SK-N-SH (cell line): ENCODE measurements at regions not wholly inside any gene's neighbourhood (a gene's known extent, or its start where the extent isn't known, plus 50 kb on each side); places are given as distances from the start of the nearest gene placed in this dataset.

ENCODE experiments used
- CTCF ChIA-PET: fragments of 300-600, 350-600 bp; formaldehyde crosslinking; extraction: SDS; loops from one replicate; lab custom pipeline; 2021; lab: Yijun Ruan, JAX
- POLR2A ChIA-PET: fragments of 350-600 bp; sonication (Branson Sonifier 250); formaldehyde crosslinking; extraction: SDS; loops from one replicate; lab custom pipeline; 2020; ENCODE audit warnings: antibody characterized with exemption, inconsistent platforms; lab: Yijun Ruan, JAX
- DNase-seq: peaks from one replicate; pipeline ENCODE4 v3.0.0; 2012
- H2AFZ ChIP-seq: fragments of 200-600 bp; sonication (generic); 2 replicates; pipeline ENCODE4 v1.8.1; 2016; ENCODE audit warnings: antibody characterized with exemption, mild to moderate bottlenecking, low read depth
- H3F3A ChIP-seq: fragments of 200-600 bp; sonication (generic); replicated peaks from 2 replicates; pipeline ENCODE3; 2016; ENCODE audit warnings: antibody characterized with exemption, mild to moderate bottlenecking; ENCODE audit not compliant: insufficient read depth
- H3K27ac ChIP-seq, 2 experiments: fragments of 200-500 bp in 1 of 2; fragments of 200-600 bp in 1 of 2; sonication (Bioruptor generic) in 1 of 2; sonication (generic), shearing (Covaris generic) in 1 of 2; 2 replicates each; pipeline versions ENCODE4 v1.5.1 to v1.6.1; 2014 to 2016; ENCODE audit warnings: low read depth in 2 of 2, inconsistent platforms in 1 of 2, low read length in 1 of 2, mild to moderate bottlenecking in 1 of 2, mixed read lengths in 1 of 2
- H3K27me3 ChIP-seq: fragments of 200-600 bp; sonication (generic), shearing (Covaris generic); 2 replicates; pipeline ENCODE4 v1.6.1; 2016; ENCODE audit warnings: mixed run types; ENCODE audit not compliant: insufficient read depth
- H3K36me3 ChIP-seq, 2 experiments: fragments of 200-500 bp in 1 of 2; fragments of 200-600 bp in 1 of 2; sonication (Bioruptor generic) in 1 of 2; sonication (generic) in 1 of 2; replicated peaks in 1 of 2; 2 replicates each; pipeline versions ENCODE3 to v1.5.1; 2014 to 2016; ENCODE audit warnings: low read length in 1 of 2, mild to moderate bottlenecking in 1 of 2; ENCODE audit not compliant: insufficient read depth in 2 of 2, control insufficient read depth in 1 of 2
- H3K4me1 ChIP-seq, 2 experiments: fragments of 200-500 bp in 1 of 2; fragments of 200-600 bp in 1 of 2; sonication (Bioruptor generic) in 1 of 2; sonication (generic), shearing (Covaris generic) in 1 of 2; 2 replicates each; pipeline versions ENCODE4 v1.5.1 to v1.6.1; 2014 to 2016; ENCODE audit warnings: low read depth in 1 of 2, low read length in 1 of 2, mixed run types in 1 of 2; ENCODE audit not compliant: insufficient read depth in 2 of 2, control insufficient read depth in 1 of 2
- H3K4me2 ChIP-seq: fragments of 200-600 bp; sonication (generic), shearing (Covaris generic); 2 replicates; pipeline ENCODE4 v1.6.1; 2017; ENCODE audit warnings: mixed run types
- H3K4me3 ChIP-seq, 2 experiments: fragments of 200-500 bp in 1 of 2; fragments of 200-600 bp in 1 of 2; sonication (Bioruptor generic) in 1 of 2; sonication (generic), shearing (Covaris generic) in 1 of 2; 2 replicates each; pipeline versions ENCODE4 v1.5.1 to v1.8.1; 2014 to 2016; ENCODE audit warnings: low read depth in 2 of 2, inconsistent platforms in 1 of 2, low read length in 1 of 2, mild to moderate bottlenecking in 1 of 2, mixed read lengths in 1 of 2, moderate library complexity in 1 of 2
- H3K79me2 ChIP-seq: fragments of 200-600 bp; sonication (generic); 2 replicates; pipeline ENCODE4 v1.8.1; 2017; ENCODE audit warnings: mild to moderate bottlenecking; ENCODE audit not compliant: insufficient read depth
- H3K9ac ChIP-seq: fragments of 200-600 bp; sonication (generic); 2 replicates; pipeline ENCODE4 v1.6.1; 2017; ENCODE audit warnings: mixed run types
- H3K9me2 ChIP-seq: fragments of 200-600 bp; sonication (generic); 2 replicates; pipeline ENCODE4 v1.6.1; 2017; ENCODE audit warnings: mixed run types
- H3K9me3 ChIP-seq: fragments of 200-600 bp; sonication (generic); 2 replicates; pipeline ENCODE4 v1.6.1; 2017; ENCODE audit warnings: mixed run types, mild to moderate bottlenecking, moderate library complexity
- H4K20me1 ChIP-seq: fragments of 200-600 bp; sonication (generic); 2 replicates; pipeline ENCODE4 v1.6.1; 2017; ENCODE audit warnings: mild to moderate bottlenecking, mixed run types; ENCODE audit not compliant: insufficient read depth
- EZH2phosphoT487 ChIP-seq: fragments of 200-600 bp; sonication (generic); IDR thresholded peaks from 2 replicates; pipeline ENCODE4 v1.6.1; 2017; ENCODE audit warnings: low read depth, mixed run types, mild to moderate bottlenecking, antibody characterized with exemption, moderate library complexity, borderline replicate concordance
- FOSL2 ChIP-seq: IDR thresholded peaks from 2 replicates; pipeline ENCODE4 v1.4.0; 2012; ENCODE audit warnings: low read depth, mild to moderate bottlenecking, moderate library complexity, borderline replicate concordance
- GABPA ChIP-seq: IDR thresholded peaks from 2 replicates; pipeline ENCODE4 v1.4.0; 2012; ENCODE audit warnings: low read depth, mild to moderate bottlenecking
- GATA2 ChIP-seq: sonication (generic); formaldehyde crosslinking; IDR thresholded peaks from 2 replicates; pipeline ENCODE4 v1.5.0; 2020; ENCODE audit warnings: mild to moderate bottlenecking, missing genetic modification reagents
- JUND ChIP-seq: IDR thresholded peaks from 2 replicates; pipeline ENCODE4 v1.4.0; 2012
- NFIC ChIP-seq: IDR thresholded peaks from 2 replicates; pipeline ENCODE4 v1.4.0; 2012; ENCODE audit warnings: borderline replicate concordance
- RAD21 ChIP-seq: IDR thresholded peaks from 2 replicates; pipeline ENCODE4 v1.6.1; 2012; ENCODE audit warnings: mild to moderate bottlenecking, low read length
- RCOR1 ChIP-seq: fragments of 150-350 bp; IDR thresholded peaks from 2 replicates; pipeline ENCODE4 v1.6.1; 2017; ENCODE audit warnings: antibody characterized with exemption, low read length
- RXRA ChIP-seq: IDR thresholded peaks from 2 replicates; pipeline ENCODE4 v1.4.0; 2012; ENCODE audit warnings: low read depth, mild to moderate bottlenecking, borderline replicate concordance
- SIN3A ChIP-seq: IDR thresholded peaks from 2 replicates; pipeline ENCODE4 v1.6.1; 2012; ENCODE audit warnings: low read depth, mild to moderate bottlenecking, low read length, moderate library complexity, borderline replicate concordance
- TCF12 ChIP-seq: IDR thresholded peaks from 2 replicates; pipeline ENCODE4 v1.4.0; 2012
- YY1 ChIP-seq: IDR thresholded peaks from 2 replicates; pipeline ENCODE4 v1.4.0; 2012; ENCODE audit warnings: low read depth, mild to moderate bottlenecking
- WGBS: methylation state at CpG from one replicate; pipeline ENCODE4 v1.1.6; 2017; ENCODE audit warnings: low lambda C conversion rate; 5-methylcytosine and 5-hydroxymethylcytosine counted together
- TF ChIP-seq, protein P1 (sequence below): fragments of 200-600 bp; sonication (generic); IDR thresholded peaks from 2 replicates; pipeline ENCODE4 v1.6.1; 2017; ENCODE audit warnings: antibody characterized with exemption, mild to moderate bottlenecking, moderate library complexity
- TF ChIP-seq, protein P2 (sequence below): IDR thresholded peaks from 2 replicates; pipeline ENCODE4 v1.4.0; 2012; ENCODE audit warnings: low read depth, borderline replicate concordance
- TF ChIP-seq, protein P3 (sequence below): fragments of 150-350 bp; IDR thresholded peaks from 2 replicates; pipeline ENCODE4 v1.6.1; 2017; ENCODE audit warnings: antibody characterized with exemption, low read length, low read depth, borderline replicate concordance
- TF ChIP-seq, protein P4 (sequence below): IDR thresholded peaks from 2 replicates; pipeline ENCODE4 v1.4.0; 2012; ENCODE audit warnings: low read depth
- TF ChIP-seq, protein P5 (sequence below): fragments of 150-350 bp; IDR thresholded peaks from 2 replicates; pipeline ENCODE4 v1.6.1; 2016; ENCODE audit warnings: mild to moderate bottlenecking, low read depth, low read length

DNA sequence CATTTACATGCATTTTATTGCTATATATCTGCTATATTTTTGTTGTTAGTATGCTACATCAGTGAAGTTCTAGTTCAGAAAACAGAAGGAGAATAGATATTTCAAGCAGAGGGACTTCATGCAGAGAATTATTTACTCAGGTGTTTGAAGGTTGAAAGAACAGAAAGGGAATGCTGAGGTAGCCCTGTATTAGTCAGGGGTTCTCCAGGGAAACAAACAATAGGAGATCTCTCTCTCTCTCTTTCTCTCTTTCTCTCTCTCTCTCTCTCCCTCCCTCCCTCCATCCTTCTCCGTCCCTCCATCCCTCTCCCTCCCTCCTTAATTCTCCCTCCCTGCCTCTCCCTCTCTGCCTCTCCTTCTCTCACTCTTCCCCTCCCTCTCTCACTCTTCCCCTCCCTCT is 114.3 kb upstream of the TDRD3 start:
- POLR2A ChIA-PET, result no interaction called here

More for the DNA sequence above, 114.3 kb upstream of the TDRD3 start:
- Histone ChIP-seq H3K4me3 (no peak overlapping the region), H3K27ac (no peak overlapping the region), H3K36me3 (no peaks in the 10 kb centered on the region), H3K9me2 (no peaks in the 10 kb centered on the region), H3K4me2 (no peak overlapping the region), H3K9me3 (no peaks in the 10 kb centered on the region), H3F3A (no peaks in the 10 kb centered on the region), H4K20me1 (no peaks in the 10 kb centered on the region), H3K27me3 (no peaks in the 10 kb centered on the region), H3K4me1 (no peaks in the 10 kb centered on the region), H3K79me2 (no peaks in the 10 kb centered on the region), H2AFZ (no peak overlapping the region), H3K9ac (no peak overlapping the region)
- TF ChIP-seq EZH2phosphoT487, result no peak
- TF ChIP-seq RXRA, result no peak
- TF ChIP-seq GATA2 (CRISPR knock-in tag), result no peak
- TF ChIP-seq YY1, result no peak
- TF ChIP-seq, protein P1, sequence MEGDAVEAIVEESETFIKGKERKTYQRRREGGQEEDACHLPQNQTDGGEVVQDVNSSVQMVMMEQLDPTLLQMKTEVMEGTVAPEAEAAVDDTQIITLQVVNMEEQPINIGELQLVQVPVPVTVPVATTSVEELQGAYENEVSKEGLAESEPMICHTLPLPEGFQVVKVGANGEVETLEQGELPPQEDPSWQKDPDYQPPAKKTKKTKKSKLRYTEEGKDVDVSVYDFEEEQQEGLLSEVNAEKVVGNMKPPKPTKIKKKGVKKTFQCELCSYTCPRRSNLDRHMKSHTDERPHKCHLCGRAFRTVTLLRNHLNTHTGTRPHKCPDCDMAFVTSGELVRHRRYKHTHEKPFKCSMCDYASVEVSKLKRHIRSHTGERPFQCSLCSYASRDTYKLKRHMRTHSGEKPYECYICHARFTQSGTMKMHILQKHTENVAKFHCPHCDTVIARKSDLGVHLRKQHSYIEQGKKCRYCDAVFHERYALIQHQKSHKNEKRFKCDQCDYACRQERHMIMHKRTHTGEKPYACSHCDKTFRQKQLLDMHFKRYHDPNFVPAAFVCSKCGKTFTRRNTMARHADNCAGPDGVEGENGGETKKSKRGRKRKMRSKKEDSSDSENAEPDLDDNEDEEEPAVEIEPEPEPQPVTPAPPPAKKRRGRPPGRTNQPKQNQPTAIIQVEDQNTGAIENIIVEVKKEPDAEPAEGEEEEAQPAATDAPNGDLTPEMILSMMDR, result no peak
- no peak for TF ChIP-seq TCF12
- TF ChIP-seq, protein P2, sequence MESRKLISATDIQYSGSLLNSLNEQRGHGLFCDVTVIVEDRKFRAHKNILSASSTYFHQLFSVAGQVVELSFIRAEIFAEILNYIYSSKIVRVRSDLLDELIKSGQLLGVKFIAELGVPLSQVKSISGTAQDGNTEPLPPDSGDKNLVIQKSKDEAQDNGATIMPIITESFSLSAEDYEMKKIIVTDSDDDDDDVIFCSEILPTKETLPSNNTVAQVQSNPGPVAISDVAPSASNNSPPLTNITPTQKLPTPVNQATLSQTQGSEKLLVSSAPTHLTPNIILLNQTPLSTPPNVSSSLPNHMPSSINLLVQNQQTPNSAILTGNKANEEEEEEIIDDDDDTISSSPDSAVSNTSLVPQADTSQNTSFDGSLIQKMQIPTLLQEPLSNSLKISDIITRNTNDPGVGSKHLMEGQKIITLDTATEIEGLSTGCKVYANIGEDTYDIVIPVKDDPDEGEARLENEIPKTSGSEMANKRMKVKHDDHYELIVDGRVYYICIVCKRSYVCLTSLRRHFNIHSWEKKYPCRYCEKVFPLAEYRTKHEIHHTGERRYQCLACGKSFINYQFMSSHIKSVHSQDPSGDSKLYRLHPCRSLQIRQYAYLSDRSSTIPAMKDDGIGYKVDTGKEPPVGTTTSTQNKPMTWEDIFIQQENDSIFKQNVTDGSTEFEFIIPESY, result no peak
- TF ChIP-seq, protein P3, sequence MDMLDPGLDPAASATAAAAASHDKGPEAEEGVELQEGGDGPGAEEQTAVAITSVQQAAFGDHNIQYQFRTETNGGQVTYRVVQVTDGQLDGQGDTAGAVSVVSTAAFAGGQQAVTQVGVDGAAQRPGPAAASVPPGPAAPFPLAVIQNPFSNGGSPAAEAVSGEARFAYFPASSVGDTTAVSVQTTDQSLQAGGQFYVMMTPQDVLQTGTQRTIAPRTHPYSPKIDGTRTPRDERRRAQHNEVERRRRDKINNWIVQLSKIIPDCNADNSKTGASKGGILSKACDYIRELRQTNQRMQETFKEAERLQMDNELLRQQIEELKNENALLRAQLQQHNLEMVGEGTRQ, result no peak
- TF ChIP-seq NFIC, result no peak
- no peak for TF ChIP-seq GABPA
- no peak for TF ChIP-seq RAD21
- TF ChIP-seq, protein P4, sequence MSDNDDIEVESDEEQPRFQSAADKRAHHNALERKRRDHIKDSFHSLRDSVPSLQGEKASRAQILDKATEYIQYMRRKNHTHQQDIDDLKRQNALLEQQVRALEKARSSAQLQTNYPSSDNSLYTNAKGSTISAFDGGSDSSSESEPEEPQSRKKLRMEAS, result no peak
- TF ChIP-seq SIN3A, result no peak
- no peak for TF ChIP-seq FOSL2
- TF ChIP-seq, protein P5, sequence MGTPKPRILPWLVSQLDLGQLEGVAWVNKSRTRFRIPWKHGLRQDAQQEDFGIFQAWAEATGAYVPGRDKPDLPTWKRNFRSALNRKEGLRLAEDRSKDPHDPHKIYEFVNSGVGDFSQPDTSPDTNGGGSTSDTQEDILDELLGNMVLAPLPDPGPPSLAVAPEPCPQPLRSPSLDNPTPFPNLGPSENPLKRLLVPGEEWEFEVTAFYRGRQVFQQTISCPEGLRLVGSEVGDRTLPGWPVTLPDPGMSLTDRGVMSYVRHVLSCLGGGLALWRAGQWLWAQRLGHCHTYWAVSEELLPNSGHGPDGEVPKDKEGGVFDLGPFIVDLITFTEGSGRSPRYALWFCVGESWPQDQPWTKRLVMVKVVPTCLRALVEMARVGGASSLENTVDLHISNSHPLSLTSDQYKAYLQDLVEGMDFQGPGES, result no peak
- no peak for TF ChIP-seq RCOR1
- TF ChIP-seq JUND, result no peak
- CTCF ChIA-PET, result no interaction called here
- WGBS, result 58% methylated on average over 1 of the region's 1 CpG
- DNase-seq, result no peak
